Ovary (tissue), 7 donors: ENCODE measurements at regions not wholly inside any gene's neighbourhood (a gene's known extent, or its start where the extent isn't known, plus 50 kb on each side); places are given as distances from the start of the nearest gene placed in this dataset.

ENCODE experiments used
- DNase-seq, 5 donors: peaks; one replicate each; pipeline ENCODE4 v3.0.0-alpha.2; 2019 to 2020
- H3K27ac ChIP-seq, 2 donors: fragments of 200-600 bp; one replicate each; pipeline versions ENCODE4 v1.5.1 to v1.8.0; 2019 to 2022
- H3K27me3 ChIP-seq: fragments of 200-600 bp; one replicate; pipeline ENCODE4 v1.8.0; 2022
- H3K36me3 ChIP-seq: fragments of 200-600 bp; sonication (generic); one replicate; pipeline ENCODE4 v1.5.1; 2019
- H3K4me1 ChIP-seq: one replicate; pipeline ENCODE4 v1.8.1; 2013; ENCODE audit warnings: mild to moderate bottlenecking, moderate library complexity; ENCODE audit not compliant: insufficient read depth
- H3K4me3 ChIP-seq: fragments of 200-600 bp; sonication (generic); one replicate; pipeline ENCODE4 v1.5.1; 2017
- H3K9me3 ChIP-seq, 2 donors: fragments of 200-600 bp in 1 of 2; sonication (generic) in 1 of 2; one replicate each; pipeline versions ENCODE4 v1.5.1 to v1.8.1; 2013 to 2019; ENCODE audit warnings: mild to moderate bottlenecking in 1 of 2, moderate library complexity in 1 of 2
- CTCF ChIP-seq, 3 donors: fragments of 450-650 bp in 2 of 3; fragments of 200-600 bp in 1 of 3; IDR thresholded peaks; one replicate each; pipeline versions ENCODE4 v1.5.1 to v1.8.0; 2016 to 2022; ENCODE audit warnings: antibody characterized with exemption in 3 of 3, mild to moderate bottlenecking in 1 of 3
- EP300 ChIP-seq: sonication (generic); formaldehyde crosslinking; IDR thresholded peaks from one replicate; pipeline ENCODE4 v1.6.1; 2017; ENCODE audit warnings: antibody characterized with exemption
- POLR2A ChIP-seq: fragments of 450-650 bp; IDR thresholded peaks from one replicate; pipeline ENCODE4 v1.6.1; 2017; ENCODE audit warnings: antibody characterized with exemption, mild to moderate bottlenecking, moderate library complexity
- WGBS, 3 donors: extraction: QIAGEN DNeasy Blood & Tissue Kit in 1 of 3; methylation state at CpG; one replicate each; pipeline versions ENCODE4 v1.1.5 to v1.1.7; 2013 to 2017; 5-methylcytosine and 5-hydroxymethylcytosine counted together
- intact Hi-C, 4 donors: fragments of 100-400 bp; cut with DNase I; formaldehyde crosslinking; loops; one replicate each; pipeline versions ENCODE4 v1.11.0 to v1.15.1; 2022 to 2023
- donor health status: DM: no; HTN: no; CAD: no; lungs with moderate emphysema.
- donor health status: DM: no; HTN: no; CAD: no.
- donor health status: Bipolar disorder and iron deficiency.
- donor health status: DM: no; HTN: no; CAD: no.
- donor health status: DM: yes; HTN: yes; CAD: no.

GRCh38 chr4:108427946-108428485, 192.4 kb upstream of the RPL34 start:
- TF ChIP-seq POLR2A (no peak), EP300 (no peak), CTCF (IDR thresholded peaks at IDR 0.05) (no peak)
- Histone ChIP-seq H3K27ac (no peak overlapping the region), H3K36me3 (no peaks in the 10 kb centered on the region), H3K4me3 (no peak overlapping the region), H3K9me3 (peaks cover 0 to 3% of the 10 kb centered on the region in 2 donors), H3K4me1 (no peaks in the 10 kb centered on the region), H3K27me3 (no peaks in the 10 kb centered on the region)
- intact Hi-C loops = no loop called here
- no peak for DNase-seq
- 93 to 96% (median 93%) methylated on average over 2 of the region's 2 CpGs for WGBS, 3 donors

GRCh38 chr4:108426493-108426892, 193.9 kb upstream of the RPL34 start:
- intact Hi-C loops = no loop called here
- Histone ChIP-seq H3K4me3 (no peak overlapping the region), H3K27me3 (no peaks in the 10 kb centered on the region), H3K4me1 (no peaks in the 10 kb centered on the region), H3K9me3 (peaks cover 0 to 3% of the 10 kb centered on the region in 2 donors), H3K27ac (no peak overlapping the region), H3K36me3 (no peaks in the 10 kb centered on the region)
- no peak for DNase-seq
- TF ChIP-seq POLR2A (no peak), CTCF (IDR thresholded peaks at IDR 0.05) (no peak), EP300 (no peak)
- 71 to 83% (median 78%) methylated on average over 3 of the region's 3 CpGs for WGBS, 3 donors

GRCh38 chr4:108425988-108426387, 194.4 kb upstream of the RPL34 start:
- Histone ChIP-seq H3K4me1 (no peaks in the 10 kb centered on the region), H3K9me3 (peaks cover 0 to 3% of the 10 kb centered on the region in 2 donors), H3K27ac (no peak overlapping the region), H3K27me3 (no peaks in the 10 kb centered on the region), H3K36me3 (no peaks in the 10 kb centered on the region), H3K4me3 (no peak overlapping the region)
- DNase-seq = no peak
- TF ChIP-seq CTCF (IDR thresholded peaks at IDR 0.05) = no peak
- no peak for TF ChIP-seq EP300
- no peak for TF ChIP-seq POLR2A
- intact Hi-C loops = no loop called here
- 81 to 85% (median 83%) methylated on average over 3 of the region's 3 CpGs for WGBS, 3 donors

- Histone ChIP-seq H3K27me3 (no peaks in the 10 kb centered on the region), H3K36me3 (no peaks in the 10 kb centered on the region), H3K9me3 (no peaks in the 10 kb centered on the region), H3K27ac (no peak overlapping the region), H3K4me1 (no peaks in the 10 kb centered on the region), H3K4me3 (no peak overlapping the region)
- DNase-seq = no peak
- WGBS, 3 donors = 79 to 89% (median 80%) methylated on average over 1 of the region's 1 CpG
- intact Hi-C loops = no loop called here
- TF ChIP-seq POLR2A = no peak
- no peak for TF ChIP-seq CTCF (IDR thresholded peaks at IDR 0.05)
- no peak for TF ChIP-seq EP300
Measured at GRCh38 chr4:108417923-108418322, 202.5 kb upstream of the RPL34 start.
